RWPE2 (cell line): ENCODE measurements at regions not wholly inside any gene's neighbourhood (a gene's known extent, or its start where the extent isn't known, plus 50 kb on each side); places are given as distances from the start of the nearest gene placed in this dataset.

Experiments used
- ATAC-seq: fragments of 200-7000 bp; cut with Tn5 transposase; 3 replicates; pipeline ENCODE4 v1.9.1; 2021; ENCODE audit warnings: low read depth
- DNase-seq: peaks from one replicate; pipeline ENCODE4 v3.0.0-alpha.2; 2020; ENCODE audit warnings: low spot score
- H3K27ac ChIP-seq: fragments of 450-650 bp; 2 replicates; pipeline ENCODE4 v1.5.1; 2017; ENCODE audit warnings: mild to moderate bottlenecking; ENCODE audit not compliant: poor library complexity, severe bottlenecking
- H3K27me3 ChIP-seq: fragments of 250-450 bp; sonication (Bioruptor Pico); 2 replicates; pipeline ENCODE4 v1.5.1; 2021; ENCODE audit warnings: mild to moderate bottlenecking, moderate library complexity; ENCODE audit not compliant: insufficient read depth, poor library complexity, severe bottlenecking
- H3K36me3 ChIP-seq: fragments of 250-450 bp; sonication (Bioruptor Pico); 2 replicates; pipeline ENCODE4 v1.5.1; 2020; ENCODE audit warnings: low read depth, mild to moderate bottlenecking, moderate library complexity
- H3K4me1 ChIP-seq: fragments of 250-450 bp; sonication (Bioruptor Pico); 2 replicates; pipeline ENCODE4 v1.5.1; 2021; ENCODE audit warnings: mild to moderate bottlenecking, moderate library complexity; ENCODE audit not compliant: insufficient read depth, poor library complexity, severe bottlenecking
- H3K4me3 ChIP-seq: fragments of 250-450 bp; sonication (Bioruptor Pico); 2 replicates; pipeline ENCODE4 v1.5.1; 2021; ENCODE audit warnings: mild to moderate bottlenecking, moderate library complexity; ENCODE audit not compliant: severe bottlenecking
- H3K9me3 ChIP-seq: fragments of 250-450 bp; sonication (Bioruptor Pico); 2 replicates; pipeline ENCODE4 v1.5.1; 2021; ENCODE audit warnings: mild to moderate bottlenecking, moderate library complexity; ENCODE audit not compliant: severe bottlenecking
- CTCF ChIP-seq: fragments of 450-650 bp; IDR thresholded peaks from one replicate; pipeline ENCODE4 v1.5.1; 2017; ENCODE audit warnings: mild to moderate bottlenecking, moderate library complexity; ENCODE audit not compliant: poor library complexity, severe bottlenecking

- H3K36me3 ChIP-seq: no peaks in the 10 kb centered on the region
- no peak overlapping the region for H3K27ac ChIP-seq
- DNase-seq (no peak), ATAC-seq (no peak)
- peaks cover 11% of the 10 kb centered on the region for H3K4me1 ChIP-seq
- no peaks in the 10 kb centered on the region for H3K9me3 ChIP-seq
- no peaks in the 10 kb centered on the region for H3K27me3 ChIP-seq
- no peak overlapping the region for H3K4me3 ChIP-seq
- no peak for TF ChIP-seq CTCF
These were observed 127.2 kb downstream of the MN1 start for GRCh38 chr22:27674261-27674923.

- Histone ChIP-seq H3K27ac (no peak overlapping the region), H3K4me1 (no peaks in the 10 kb centered on the region), H3K9me3 (no peaks in the 10 kb centered on the region), H3K36me3 (no peaks in the 10 kb centered on the region), H3K4me3 (no peak overlapping the region), H3K27me3 (no peaks in the 10 kb centered on the region)
- TF ChIP-seq CTCF: no peak
- no peak for ATAC-seq
- DNase-seq: no peak
These were observed 124.9 kb downstream of the MN1 start for GRCh38 chr22:27676545-27677213.

GRCh38 chr22:27677905-27678458, 123.6 kb downstream of the MN1 start:
- Histone ChIP-seq H3K9me3 (no peaks in the 10 kb centered on the region), H3K27ac (no peak overlapping the region), H3K4me1 (no peaks in the 10 kb centered on the region), H3K4me3 (no peak overlapping the region), H3K36me3 (no peaks in the 10 kb centered on the region), H3K27me3 (no peaks in the 10 kb centered on the region)
- TF ChIP-seq CTCF: no peak
- DNase-seq: no peak
- ATAC-seq: no peak

GRCh38 chr22:27679176-27679575, 122.4 kb downstream of the MN1 start:
- Histone ChIP-seq H3K27me3 (no peaks in the 10 kb centered on the region), H3K4me1 (no peaks in the 10 kb centered on the region), H3K27ac (no peak overlapping the region), H3K36me3 (no peaks in the 10 kb centered on the region), H3K4me3 (no peak overlapping the region), H3K9me3 (no peaks in the 10 kb centered on the region)
- DNase-seq (no peak), ATAC-seq (no peak)
- TF ChIP-seq CTCF: no peak
